Brain microvascular endothelial cell (primary cell): ENCODE measurements at regions not wholly inside any gene's neighbourhood (a gene's known extent, or its start where the extent isn't known, plus 50 kb on each side); places are given as distances from the start of the nearest gene placed in this dataset.

ENCODE experiments used
- DNase-seq: peaks from one replicate; pipeline ENCODE4 v3.0.0-alpha.2; 2020
- H3K27ac ChIP-seq: fragments of 250-450 bp; sonication (Bioruptor Pico); 2 replicates; pipeline ENCODE4 v1.5.1; 2020; ENCODE audit warnings: mild to moderate bottlenecking, moderate library complexity
- H3K27me3 ChIP-seq: fragments of 250-450 bp; sonication (Bioruptor Pico); replicated peaks from 2 replicates; pipeline ENCODE4 v1.5.1; 2020; ENCODE audit warnings: mild to moderate bottlenecking
- H3K36me3 ChIP-seq: fragments of 250-450 bp; sonication (Bioruptor Pico); replicated peaks from 2 replicates; pipeline ENCODE4 v1.5.1; 2020; ENCODE audit warnings: mild to moderate bottlenecking
- H3K4me3 ChIP-seq: 2 replicates; pipeline ENCODE4 v1.5.1; 2011; ENCODE audit warnings: low read depth, mild to moderate bottlenecking, control low read depth, low read length, moderate library complexity
- in situ Hi-C: cut with HindIII; loops from 2 replicates; pipeline ENCODE4 v1.10.0; 2017; ENCODE audit warnings: low sequenced_read_pairs, low pct_ligation_motif_present
- TF ChIP-seq, protein P1 (sequence below): IDR thresholded peaks from 2 replicates; pipeline ENCODE4 v1.5.1; 2011; ENCODE audit warnings: low read depth, mild to moderate bottlenecking, moderate library complexity, low read length, control low read depth, inconsistent platforms; ENCODE audit errors: missing control alignments

DNA sequence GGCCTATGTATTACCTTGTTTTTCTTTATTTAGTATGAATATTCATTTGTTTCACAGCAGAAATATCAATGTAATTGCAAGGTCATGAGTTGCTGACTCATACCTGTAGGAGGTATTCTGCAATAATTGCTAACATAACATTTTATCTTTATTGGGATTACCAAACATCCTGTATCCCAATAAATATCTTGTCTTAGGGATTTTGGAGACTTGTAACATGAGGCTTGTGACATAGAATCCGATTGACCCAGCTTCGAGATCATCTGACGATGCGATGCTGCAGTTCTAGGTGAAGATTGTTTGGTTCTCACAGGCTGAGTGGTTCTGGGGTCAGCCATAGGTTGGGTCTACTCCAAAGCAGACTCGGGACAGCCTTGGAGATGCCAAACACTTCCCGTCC lies 133.4 kb upstream of the RND3 start:
- Histone ChIP-seq H3K27me3 (no peaks in the 10 kb centered on the region), H3K4me3 (no peak overlapping the region), H3K36me3 (no peaks in the 10 kb centered on the region), H3K27ac (peak overlapping the region; percentile 71)
- in situ Hi-C loops, result no loop called here
- DNase-seq, result peak; percentile 35
- TF ChIP-seq, protein P1, sequence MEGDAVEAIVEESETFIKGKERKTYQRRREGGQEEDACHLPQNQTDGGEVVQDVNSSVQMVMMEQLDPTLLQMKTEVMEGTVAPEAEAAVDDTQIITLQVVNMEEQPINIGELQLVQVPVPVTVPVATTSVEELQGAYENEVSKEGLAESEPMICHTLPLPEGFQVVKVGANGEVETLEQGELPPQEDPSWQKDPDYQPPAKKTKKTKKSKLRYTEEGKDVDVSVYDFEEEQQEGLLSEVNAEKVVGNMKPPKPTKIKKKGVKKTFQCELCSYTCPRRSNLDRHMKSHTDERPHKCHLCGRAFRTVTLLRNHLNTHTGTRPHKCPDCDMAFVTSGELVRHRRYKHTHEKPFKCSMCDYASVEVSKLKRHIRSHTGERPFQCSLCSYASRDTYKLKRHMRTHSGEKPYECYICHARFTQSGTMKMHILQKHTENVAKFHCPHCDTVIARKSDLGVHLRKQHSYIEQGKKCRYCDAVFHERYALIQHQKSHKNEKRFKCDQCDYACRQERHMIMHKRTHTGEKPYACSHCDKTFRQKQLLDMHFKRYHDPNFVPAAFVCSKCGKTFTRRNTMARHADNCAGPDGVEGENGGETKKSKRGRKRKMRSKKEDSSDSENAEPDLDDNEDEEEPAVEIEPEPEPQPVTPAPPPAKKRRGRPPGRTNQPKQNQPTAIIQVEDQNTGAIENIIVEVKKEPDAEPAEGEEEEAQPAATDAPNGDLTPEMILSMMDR, result no peak

GRCh38 chr2:150620416-150620815 lies 132.9 kb upstream of the RND3 start:
- TF ChIP-seq, protein P1, result no peak
- no peak for DNase-seq
- no peaks in the 10 kb centered on the region for H3K27me3 ChIP-seq
- H3K27ac ChIP-seq, result peak overlapping the region; percentile 71
- H3K4me3 ChIP-seq, result no peak overlapping the region
- in situ Hi-C loops, result no loop called here
- no peaks in the 10 kb centered on the region for H3K36me3 ChIP-seq

DNA sequence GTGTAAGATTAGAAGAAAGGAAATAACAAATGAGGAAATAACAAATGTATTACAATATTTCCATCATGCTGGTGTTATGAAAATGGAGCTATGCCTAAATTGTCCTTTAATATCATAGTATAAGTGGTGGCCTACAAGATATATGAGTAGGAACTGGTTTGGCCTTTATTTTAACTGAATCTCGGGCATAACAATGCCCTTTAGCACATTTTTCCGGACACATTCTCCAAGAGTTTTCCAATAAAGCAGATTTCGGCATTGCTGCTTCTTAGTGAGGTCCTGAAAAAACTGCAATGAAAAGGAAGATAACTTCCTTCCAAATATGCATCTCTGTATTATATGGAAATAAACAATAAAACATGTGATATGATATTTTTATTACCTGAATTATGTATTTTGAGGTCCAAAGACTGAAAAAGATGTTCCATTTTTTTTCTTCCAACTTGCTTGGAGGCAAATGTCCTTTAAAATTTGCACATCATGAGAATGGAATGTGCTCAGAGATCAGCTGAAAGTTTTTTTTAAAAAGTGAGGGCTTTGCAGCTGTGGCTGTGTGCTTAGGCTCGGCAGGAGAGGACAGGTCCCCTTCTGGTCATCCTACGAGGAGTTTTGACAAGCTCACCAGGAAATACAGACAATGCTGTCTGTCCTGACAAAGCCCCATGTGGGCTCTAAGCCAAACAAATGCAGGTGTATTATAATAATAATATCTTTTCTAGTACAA lies 132.3 kb upstream of the RND3 start:
- in situ Hi-C loops, result no loop called here
- peak overlapping the region; percentile 71 for H3K27ac ChIP-seq
- no peaks in the 10 kb centered on the region for H3K36me3 ChIP-seq
- TF ChIP-seq, protein P1, result no peak
- no peaks in the 10 kb centered on the region for H3K27me3 ChIP-seq
- peak; percentile 59 for DNase-seq
- no peak overlapping the region for H3K4me3 ChIP-seq

- Histone ChIP-seq H3K36me3 (no peaks in the 10 kb centered on the region), H3K27me3 (no peaks in the 10 kb centered on the region), H3K27ac (no peak overlapping the region), H3K4me3 (no peak overlapping the region)
- TF ChIP-seq, protein P1, result no peak
- in situ Hi-C loops, result no loop called here
- no peak for DNase-seq
Observed at GRCh38 chr2:150618245-150618895, 130.9 kb upstream of the RND3 start.

DNA sequence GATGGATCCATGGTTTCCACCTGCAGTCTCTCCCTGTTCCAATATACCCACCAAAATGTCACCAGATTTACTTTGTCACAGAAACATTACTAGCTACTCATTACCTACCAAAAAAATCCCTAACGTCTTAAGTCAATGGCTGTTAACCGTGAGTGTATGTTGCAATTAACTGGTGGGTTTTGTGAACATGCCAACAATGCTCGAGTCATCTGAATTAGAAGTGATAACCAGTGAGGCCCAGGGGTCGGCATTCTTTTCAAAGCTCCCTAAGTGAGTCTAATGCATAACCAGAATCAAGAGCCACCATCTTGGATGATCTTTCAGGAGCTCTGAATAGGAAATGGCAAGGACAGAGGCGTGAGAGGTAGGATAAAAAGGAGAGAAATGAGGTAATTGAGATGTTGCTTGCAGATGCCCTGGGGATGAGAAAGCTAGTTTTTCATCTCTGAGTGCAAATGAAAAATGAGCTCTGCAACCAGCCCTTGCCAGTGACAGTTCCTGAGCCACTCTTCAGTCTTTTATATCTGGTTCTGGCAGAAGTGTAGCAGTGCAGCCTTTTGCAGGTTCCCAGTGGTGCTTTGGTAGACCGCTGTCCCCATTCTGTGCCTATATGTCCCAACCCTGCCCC lies 130.0 kb upstream of the RND3 start:
- Histone ChIP-seq H3K36me3 (no peaks in the 10 kb centered on the region), H3K4me3 (no peak overlapping the region), H3K27me3 (no peaks in the 10 kb centered on the region), H3K27ac (no peak overlapping the region)
- in situ Hi-C loops, result no loop called here
- TF ChIP-seq, protein P1, result no peak
- DNase-seq, result no peak
